ENCODE measurements at regions not wholly inside any gene's neighbourhood (a gene's known extent, or its start where the extent isn't known, plus 50 kb on each side); places are given as distances from the start of the nearest gene placed in this dataset.

GRCh38 chr1:216924732-216925131 lies 201.5 kb upstream of the ESRRG start:
- Histone ChIP-seq H2BK5ac (ENCODE audit: low read depth, low read length, poor library complexity, severe bottlenecking) (no peak overlapping the region), H2AK9ac (replicated peaks; ENCODE audit: low read depth, low read length, poor library complexity) (no peak overlapping the region), H2BK20ac (ENCODE audit: low read depth, low read length) (no peak overlapping the region), H3K27me3 (ENCODE audit: control insufficient read depth, insufficient read depth, low read length) (no peaks in the 10 kb centered on the region), H3K14ac (replicated peaks; ENCODE audit: low read depth, low read length) (no peak overlapping the region), H2AK5ac (ENCODE audit: low read depth, low read length) (no peak overlapping the region), H3K18ac (ENCODE audit: low read depth, low read length) (no peak overlapping the region), H4K8ac (ENCODE audit: low read depth in 2 of 2, low read length in 2 of 2) (no peak overlapping the region), H2AFZ (replicated peaks; ENCODE audit: low read length, poor library complexity) (no peak overlapping the region), H3K9me3 (ENCODE audit: control insufficient read depth, insufficient read depth, low read length) (no peaks in the 10 kb centered on the region), H3K79me1 (ENCODE audit: low read depth in 1 of 2, low read length in 2 of 2) (no peaks in the 10 kb centered on the region), H2BK15ac (ENCODE audit: low read depth, low read length) (no peak overlapping the region), H3K9ac (ENCODE audit: low read depth, low read length) (no peak overlapping the region), H3K4me3 (ENCODE audit: insufficient read depth, low read depth, low read length) (no peak overlapping the region), H4K5ac (ENCODE audit: low read depth, low read length) (no peak overlapping the region), H3K36me3 (ENCODE audit: control insufficient read depth, insufficient read depth, low read length) (no peaks in the 10 kb centered on the region), H3K27ac (ENCODE audit: insufficient read depth, low read length) (no peak overlapping the region), H3K4ac (ENCODE audit: low read depth, low read length) (no peak overlapping the region), H4K91ac (ENCODE audit: insufficient read depth, low read depth, low read length) (no peak overlapping the region), H2BK120ac (ENCODE audit: low read depth, low read length) (no peak overlapping the region), H3K4me1 (ENCODE audit: control insufficient read depth, insufficient read depth, low read length) (no peaks in the 10 kb centered on the region; the same call in 1 of the 2 replicates), H3K9me1 (ENCODE audit: insufficient read depth, low read length) (no peaks in the 10 kb centered on the region), H4K20me1 (ENCODE audit: insufficient read depth, low read length) (no peaks in the 10 kb centered on the region), H3K4me2 (ENCODE audit: low read depth, low read length) (no peak overlapping the region), H3K23ac (ENCODE audit: low read depth, low read length) (no peak overlapping the region), H3K56ac (ENCODE audit: extremely low read depth, insufficient read depth, low read length) (no peak overlapping the region)
- TF ChIP-seq, protein P1, sequence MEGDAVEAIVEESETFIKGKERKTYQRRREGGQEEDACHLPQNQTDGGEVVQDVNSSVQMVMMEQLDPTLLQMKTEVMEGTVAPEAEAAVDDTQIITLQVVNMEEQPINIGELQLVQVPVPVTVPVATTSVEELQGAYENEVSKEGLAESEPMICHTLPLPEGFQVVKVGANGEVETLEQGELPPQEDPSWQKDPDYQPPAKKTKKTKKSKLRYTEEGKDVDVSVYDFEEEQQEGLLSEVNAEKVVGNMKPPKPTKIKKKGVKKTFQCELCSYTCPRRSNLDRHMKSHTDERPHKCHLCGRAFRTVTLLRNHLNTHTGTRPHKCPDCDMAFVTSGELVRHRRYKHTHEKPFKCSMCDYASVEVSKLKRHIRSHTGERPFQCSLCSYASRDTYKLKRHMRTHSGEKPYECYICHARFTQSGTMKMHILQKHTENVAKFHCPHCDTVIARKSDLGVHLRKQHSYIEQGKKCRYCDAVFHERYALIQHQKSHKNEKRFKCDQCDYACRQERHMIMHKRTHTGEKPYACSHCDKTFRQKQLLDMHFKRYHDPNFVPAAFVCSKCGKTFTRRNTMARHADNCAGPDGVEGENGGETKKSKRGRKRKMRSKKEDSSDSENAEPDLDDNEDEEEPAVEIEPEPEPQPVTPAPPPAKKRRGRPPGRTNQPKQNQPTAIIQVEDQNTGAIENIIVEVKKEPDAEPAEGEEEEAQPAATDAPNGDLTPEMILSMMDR (conservative IDR thresholded peaks at IDR 0.05; ENCODE audit: low read depth, low read length), result no peak
- TF ChIP-seq, protein P2, sequence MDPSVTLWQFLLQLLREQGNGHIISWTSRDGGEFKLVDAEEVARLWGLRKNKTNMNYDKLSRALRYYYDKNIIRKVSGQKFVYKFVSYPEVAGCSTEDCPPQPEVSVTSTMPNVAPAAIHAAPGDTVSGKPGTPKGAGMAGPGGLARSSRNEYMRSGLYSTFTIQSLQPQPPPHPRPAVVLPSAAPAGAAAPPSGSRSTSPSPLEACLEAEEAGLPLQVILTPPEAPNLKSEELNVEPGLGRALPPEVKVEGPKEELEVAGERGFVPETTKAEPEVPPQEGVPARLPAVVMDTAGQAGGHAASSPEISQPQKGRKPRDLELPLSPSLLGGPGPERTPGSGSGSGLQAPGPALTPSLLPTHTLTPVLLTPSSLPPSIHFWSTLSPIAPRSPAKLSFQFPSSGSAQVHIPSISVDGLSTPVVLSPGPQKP (IDR thresholded peaks at IDR 0.05; ENCODE audit: borderline replicate concordance, low read depth, low read length), result no peak
- TF ChIP-seq POLR2A (IDR thresholded peaks at IDR 0.05; ENCODE audit: low read depth, low read length) (no peak), NFE2L2 (IDR thresholded peaks at IDR 0.05; ENCODE audit: low read depth, low read length) (no peak), FOS (IDR thresholded peaks at IDR 0.05; ENCODE audit: low read depth, low read length) (no peak), BHLHE40 (IDR thresholded peaks at IDR 0.05; ENCODE audit: low read depth, low read length) (no peak), MAFK (IDR thresholded peaks at IDR 0.05; ENCODE audit: low read depth, low read length) (no peak), RFX5 (IDR thresholded peaks at IDR 0.05; ENCODE audit: low read depth, low read length) (no peak), CHD1 (IDR thresholded peaks at IDR 0.05; ENCODE audit: low read depth, low read length) (no peak), RAD21 (IDR thresholded peaks at IDR 0.05; ENCODE audit: low read length) (no peak), MAZ (IDR thresholded peaks at IDR 0.05; ENCODE audit: borderline replicate concordance, low read depth, low read length) (no peak)
- TF ChIP-seq, protein P3, sequence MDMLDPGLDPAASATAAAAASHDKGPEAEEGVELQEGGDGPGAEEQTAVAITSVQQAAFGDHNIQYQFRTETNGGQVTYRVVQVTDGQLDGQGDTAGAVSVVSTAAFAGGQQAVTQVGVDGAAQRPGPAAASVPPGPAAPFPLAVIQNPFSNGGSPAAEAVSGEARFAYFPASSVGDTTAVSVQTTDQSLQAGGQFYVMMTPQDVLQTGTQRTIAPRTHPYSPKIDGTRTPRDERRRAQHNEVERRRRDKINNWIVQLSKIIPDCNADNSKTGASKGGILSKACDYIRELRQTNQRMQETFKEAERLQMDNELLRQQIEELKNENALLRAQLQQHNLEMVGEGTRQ (IDR thresholded peaks at IDR 0.05; ENCODE audit: low read depth, low read length), result no peak
- no peak for ATAC-seq (ENCODE audit: low read depth)
- no CpG with 5 or more reads among the region's 4 CpGs for WGBS, 2 experiments (ENCODE audit: extremely low coverage in 2 of 2, insufficient read length in 1 of 2)
- in situ Hi-C loops (cut with MboI; ENCODE audit: low sequenced_read_pairs) (no loop called here), dilution Hi-C loops (cut with HindIII; ENCODE audit: low sequenced_read_pairs, unreplicated experiment) (no loop called here), intact Hi-C loops (cut with micrococcal nuclease) (no loop called here)
- no TSS peak for BruUV-seq (replicated peaks)
- ChIA-PET CTCF (no interaction called here), POLR2A (ENCODE audit: unreplicated experiment) (no interaction called here)
- DNase-seq, result no peak

Measured in IMR-90 (cell line).